HG03039 (cell line): ENCODE measurements at regions not wholly inside any gene's neighbourhood (a gene's known extent, or its start where the extent isn't known, plus 50 kb on each side); places are given as distances from the start of the nearest gene placed in this dataset.
"Not testable (repeated sequence)": the region's sequence is repeated elsewhere in the genome, so short reads cannot be mapped to it uniquely, and the experiment has no call there.

ENCODE experiments used
- ATAC-seq: cut with Tn5 transposase; IDR thresholded peaks from one replicate; pipeline ENCODE4 v1.9.1; 2021; ENCODE audit warnings: mild to moderate bottlenecking, moderate library complexity; ENCODE audit not compliant: unreplicated experiment

- no peak for ATAC-seq
These were observed 51.3 kb upstream of the BOD1 start for GRCh38 chr5:173667702-173668101.

GRCh38 chr5:173668245-173668800 is 51.9 kb upstream of the BOD1 start:
- ATAC-seq: no peak

- ATAC-seq: no peak
These were observed 52.5 kb upstream of the BOD1 start for GRCh38 chr5:173668910-173669309.

- no peak for ATAC-seq
These were observed 53.0 kb upstream of the BOD1 start for GRCh38 chr5:173669483-173669882.

- no peak for ATAC-seq
These were observed 53.7 kb upstream of the BOD1 start for GRCh38 chr5:173670130-173670651.

- ATAC-seq: no peak
These were observed 54.3 kb upstream of the BOD1 start for GRCh38 chr5:173670791-173671120.

GRCh38 chr5:173671121-173671949 is 54.9 kb upstream of the BOD1 start:
- ATAC-seq: no peak

GRCh38 chr5:173672166-173672565 is 55.7 kb upstream of the BOD1 start:
- ATAC-seq: no peak

- no peak for ATAC-seq
These were observed 56.4 kb upstream of the BOD1 start for GRCh38 chr5:173672891-173673290.

- no peak for ATAC-seq
These were observed 57.0 kb upstream of the BOD1 start for GRCh38 chr5:173673295-173674101.

GRCh38 chr5:173675287-173675996 is 59.0 kb upstream of the BOD1 start:
- ATAC-seq: no peak

- ATAC-seq: no peak
These were observed 59.9 kb upstream of the BOD1 start for GRCh38 chr5:173676375-173676774.

GRCh38 chr5:173677125-173677672 is 60.7 kb upstream of the BOD1 start:
- ATAC-seq: no peak

- no peak for ATAC-seq
These were observed 63.6 kb upstream of the BOD1 start for GRCh38 chr5:173679909-173680630.

- peak; percentile 75 for ATAC-seq
These were observed 64.3 kb upstream of the BOD1 start for GRCh38 chr5:173680660-173681242.

- no peak for ATAC-seq
These were observed 65.9 kb upstream of the BOD1 start for GRCh38 chr5:173682313-173682712.

GRCh38 chr5:173684535-173684934 is 68.1 kb upstream of the BOD1 start:
- not testable (repeated sequence) for ATAC-seq

GRCh38 chr5:173686950-173687349 is 70.5 kb upstream of the BOD1 start:
- ATAC-seq: no peak

- ATAC-seq: no peak
These were observed 72.3 kb upstream of the BOD1 start for GRCh38 chr5:173688703-173689102.
